ENCODE measurements at regions not wholly inside any gene's neighbourhood (a gene's known extent, or its start where the extent isn't known, plus 50 kb on each side); places are given as distances from the start of the nearest gene placed in this dataset.

GRCh38 chr2:7239078-7239477 is 321.9 kb downstream of the RNF144A start:
- H3K4me1 ChIP-seq (ENCODE audit: insufficient read depth) = no peaks in the 10 kb centered on the region
- H3K9me3 ChIP-seq (ENCODE audit: low read depth) = no peaks in the 10 kb centered on the region
- DNase-seq = no peak
- no peaks in the 10 kb centered on the region for H3K79me2 ChIP-seq (ENCODE audit: insufficient read depth)
- no peaks in the 10 kb centered on the region for H3K36me3 ChIP-seq (ENCODE audit: low read depth)
- no peak overlapping the region for H3K4me2 ChIP-seq (ENCODE audit: unreplicated experiment)
- H3K9me2 ChIP-seq (ENCODE audit: insufficient read depth) = no peaks in the 10 kb centered on the region
- TF ChIP-seq EZH2 (IDR thresholded peaks at IDR 0.05; ENCODE audit: insufficient read depth, poor library complexity, severe bottlenecking) (no peak), EZH2phosphoT487 (IDR thresholded peaks at IDR 0.05; ENCODE audit: insufficient read depth, low read depth) (no peak)
- no peak overlapping the region for H2AFZ ChIP-seq
- H3F3A ChIP-seq (ENCODE audit: insufficient read depth) = no peaks in the 10 kb centered on the region
- H3K27ac ChIP-seq = no peak overlapping the region
- no peaks in the 10 kb centered on the region for H4K20me1 ChIP-seq (ENCODE audit: insufficient read depth)
- in situ Hi-C loops (cut with MboI) = no loop called here
- no peak overlapping the region for H3K4me3 ChIP-seq
- H3K9ac ChIP-seq = no peak overlapping the region
- no peaks in the 10 kb centered on the region for H3K27me3 ChIP-seq (replicated peaks; ENCODE audit: insufficient read depth)
- WGBS, 2 experiments (ENCODE audit: low coverage in 1 of 2, low lambda C conversion rate in 2 of 2, missing lambda C conversion rate in 2 of 2) = 40 to 41% methylated on average over 3 of the region's 3 CpGs

GRCh38 chr2:7241041-7241745 is 324.0 kb downstream of the RNF144A start:
- Histone ChIP-seq H2AFZ (no peak overlapping the region), H3K9me3 (ENCODE audit: low read depth) (no peaks in the 10 kb centered on the region), H3K4me3 (no peak overlapping the region), H4K20me1 (ENCODE audit: insufficient read depth) (no peaks in the 10 kb centered on the region), H3K27ac (no peak overlapping the region), H3K27me3 (replicated peaks; ENCODE audit: insufficient read depth) (no peaks in the 10 kb centered on the region), H3K36me3 (ENCODE audit: low read depth) (no peaks in the 10 kb centered on the region), H3K9ac (no peak overlapping the region), H3K4me2 (ENCODE audit: unreplicated experiment) (no peak overlapping the region), H3K9me2 (ENCODE audit: insufficient read depth) (no peaks in the 10 kb centered on the region), H3F3A (ENCODE audit: insufficient read depth) (no peaks in the 10 kb centered on the region), H3K79me2 (ENCODE audit: insufficient read depth) (no peaks in the 10 kb centered on the region), H3K4me1 (ENCODE audit: insufficient read depth) (no peaks in the 10 kb centered on the region)
- DNase-seq = no peak
- TF ChIP-seq EZH2 (IDR thresholded peaks at IDR 0.05; ENCODE audit: insufficient read depth, poor library complexity, severe bottlenecking) = no peak
- no peak for TF ChIP-seq EZH2phosphoT487 (IDR thresholded peaks at IDR 0.05; ENCODE audit: insufficient read depth, low read depth)
- 43 to 53% methylated on average over 4 of the region's 4 CpGs for WGBS, 2 experiments (ENCODE audit: low coverage in 1 of 2, low lambda C conversion rate in 2 of 2, missing lambda C conversion rate in 2 of 2)
- in situ Hi-C loops (cut with MboI) = no loop called here

- Histone ChIP-seq H3K36me3 (ENCODE audit: low read depth) (no peaks in the 10 kb centered on the region), H3K4me1 (ENCODE audit: insufficient read depth) (no peaks in the 10 kb centered on the region), H3K27ac (no peak overlapping the region), H2AFZ (no peak overlapping the region), H3K27me3 (replicated peaks; ENCODE audit: insufficient read depth) (no peaks in the 10 kb centered on the region), H3K9me3 (ENCODE audit: low read depth) (no peaks in the 10 kb centered on the region), H3K9me2 (ENCODE audit: insufficient read depth) (no peaks in the 10 kb centered on the region), H3K79me2 (ENCODE audit: insufficient read depth) (no peaks in the 10 kb centered on the region), H4K20me1 (ENCODE audit: insufficient read depth) (no peaks in the 10 kb centered on the region), H3F3A (ENCODE audit: insufficient read depth) (no peaks in the 10 kb centered on the region), H3K4me2 (ENCODE audit: unreplicated experiment) (no peak overlapping the region), H3K9ac (no peak overlapping the region), H3K4me3 (no peak overlapping the region)
- DNase-seq = no peak
- WGBS, 2 experiments (ENCODE audit: low coverage in 1 of 2, low lambda C conversion rate in 2 of 2, missing lambda C conversion rate in 2 of 2) = 53 to 55% methylated on average over 5 of the region's 5 CpGs
- TF ChIP-seq EZH2phosphoT487 (IDR thresholded peaks at IDR 0.05; ENCODE audit: insufficient read depth, low read depth) = no peak
- no peak for TF ChIP-seq EZH2 (IDR thresholded peaks at IDR 0.05; ENCODE audit: insufficient read depth, poor library complexity, severe bottlenecking)
- in situ Hi-C loops (cut with MboI) = no loop called here
Observed at GRCh38 chr2:7242189-7242867, 325.1 kb downstream of the RNF144A start.

GRCh38 chr2:7243276-7243675 is 326.1 kb downstream of the RNF144A start:
- WGBS, 2 experiments (ENCODE audit: low coverage in 1 of 2, low lambda C conversion rate in 2 of 2, missing lambda C conversion rate in 2 of 2) = 49 to 56% methylated on average over 4 of the region's 4 CpGs
- no peak overlapping the region for H2AFZ ChIP-seq
- no peaks in the 10 kb centered on the region for H3K79me2 ChIP-seq (ENCODE audit: insufficient read depth)
- H3K4me1 ChIP-seq (ENCODE audit: insufficient read depth) = no peaks in the 10 kb centered on the region
- H3K36me3 ChIP-seq (ENCODE audit: low read depth) = no peaks in the 10 kb centered on the region
- no peaks in the 10 kb centered on the region for H3F3A ChIP-seq (ENCODE audit: insufficient read depth)
- no peaks in the 10 kb centered on the region for H3K9me3 ChIP-seq (ENCODE audit: low read depth)
- no peak overlapping the region for H3K27ac ChIP-seq
- no peak for DNase-seq
- H3K4me3 ChIP-seq = no peak overlapping the region
- H3K9me2 ChIP-seq (ENCODE audit: insufficient read depth) = no peaks in the 10 kb centered on the region
- no peaks in the 10 kb centered on the region for H3K27me3 ChIP-seq (replicated peaks; ENCODE audit: insufficient read depth)
- no peak overlapping the region for H3K9ac ChIP-seq
- H4K20me1 ChIP-seq (ENCODE audit: insufficient read depth) = no peaks in the 10 kb centered on the region
- H3K4me2 ChIP-seq (ENCODE audit: unreplicated experiment) = no peak overlapping the region
- TF ChIP-seq EZH2phosphoT487 (IDR thresholded peaks at IDR 0.05; ENCODE audit: insufficient read depth, low read depth) = no peak
- TF ChIP-seq EZH2 (IDR thresholded peaks at IDR 0.05; ENCODE audit: insufficient read depth, poor library complexity, severe bottlenecking) = no peak
- in situ Hi-C loops (cut with MboI) = no loop called here

All from GM23248 (cell line).